ENCODE measurements at regions not wholly inside any gene's neighbourhood (a gene's known extent, or its start where the extent isn't known, plus 50 kb on each side); places are given as distances from the start of the nearest gene placed in this dataset.

DNA sequence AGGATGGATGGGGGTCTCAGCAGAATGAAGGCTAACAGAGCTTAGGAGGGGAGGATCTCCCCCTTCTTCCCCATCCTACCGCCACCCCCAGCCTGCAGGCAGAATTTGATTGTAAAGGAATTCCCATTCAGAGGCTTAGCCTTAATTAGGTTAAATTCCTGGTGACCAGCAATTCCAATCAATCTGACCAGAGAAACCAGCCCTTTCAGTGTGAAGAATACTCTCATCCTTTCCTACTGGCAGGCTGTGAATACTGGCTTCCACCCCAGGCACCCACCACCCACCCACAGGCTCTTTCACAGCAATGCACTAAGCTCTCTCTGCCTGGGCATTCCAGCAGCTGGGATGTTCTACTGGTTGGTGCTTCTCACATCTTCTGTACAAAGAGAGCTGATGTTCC lies 137.9 kb upstream of the LYZL1 start:
- TF ChIP-seq, protein P1, sequence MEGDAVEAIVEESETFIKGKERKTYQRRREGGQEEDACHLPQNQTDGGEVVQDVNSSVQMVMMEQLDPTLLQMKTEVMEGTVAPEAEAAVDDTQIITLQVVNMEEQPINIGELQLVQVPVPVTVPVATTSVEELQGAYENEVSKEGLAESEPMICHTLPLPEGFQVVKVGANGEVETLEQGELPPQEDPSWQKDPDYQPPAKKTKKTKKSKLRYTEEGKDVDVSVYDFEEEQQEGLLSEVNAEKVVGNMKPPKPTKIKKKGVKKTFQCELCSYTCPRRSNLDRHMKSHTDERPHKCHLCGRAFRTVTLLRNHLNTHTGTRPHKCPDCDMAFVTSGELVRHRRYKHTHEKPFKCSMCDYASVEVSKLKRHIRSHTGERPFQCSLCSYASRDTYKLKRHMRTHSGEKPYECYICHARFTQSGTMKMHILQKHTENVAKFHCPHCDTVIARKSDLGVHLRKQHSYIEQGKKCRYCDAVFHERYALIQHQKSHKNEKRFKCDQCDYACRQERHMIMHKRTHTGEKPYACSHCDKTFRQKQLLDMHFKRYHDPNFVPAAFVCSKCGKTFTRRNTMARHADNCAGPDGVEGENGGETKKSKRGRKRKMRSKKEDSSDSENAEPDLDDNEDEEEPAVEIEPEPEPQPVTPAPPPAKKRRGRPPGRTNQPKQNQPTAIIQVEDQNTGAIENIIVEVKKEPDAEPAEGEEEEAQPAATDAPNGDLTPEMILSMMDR (IDR thresholded peaks at IDR 0.05): no peak
- TF ChIP-seq POLR2A (IDR thresholded peaks at IDR 0.05): no peak

All from heart left ventricle (tissue), 13 donors.